NCI-H1105 treated with DMSO at 0.1 percent for 48 hours (cell line): ENCODE measurements at regions not wholly inside any gene's neighbourhood (a gene's known extent, or its start where the extent isn't known, plus 50 kb on each side); places are given as distances from the start of the nearest gene placed in this dataset.
"Not testable (repeated sequence)": the region's sequence is repeated elsewhere in the genome, so short reads cannot be mapped to it uniquely, and the experiment has no call there.

ENCODE experiments used
- DNase-seq: peaks from one replicate; lab custom pipeline; 2025; lab: John Stamatoyannopoulos, UW

DNA sequence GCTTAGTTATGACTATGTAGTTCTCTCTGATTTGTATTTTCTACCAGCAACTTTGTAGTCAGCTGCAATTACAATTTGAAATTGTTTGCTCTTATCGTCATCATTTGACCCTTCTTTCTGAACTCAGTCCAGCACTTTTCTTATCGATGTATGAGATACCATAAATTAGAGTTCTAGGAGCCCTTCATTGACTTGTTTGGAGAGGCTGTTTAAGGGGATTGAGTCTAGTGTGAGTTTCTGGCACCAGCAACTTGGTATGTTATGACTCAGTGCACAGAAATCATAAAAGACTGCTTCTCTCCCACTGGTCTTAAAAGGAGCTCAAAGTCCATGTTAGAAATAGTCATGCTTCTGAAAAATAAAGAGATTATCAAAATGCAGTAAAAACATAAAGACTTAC, 190.3 kb downstream of the TENT5A start:
- DNase-seq = peak; percentile 21

DNA sequence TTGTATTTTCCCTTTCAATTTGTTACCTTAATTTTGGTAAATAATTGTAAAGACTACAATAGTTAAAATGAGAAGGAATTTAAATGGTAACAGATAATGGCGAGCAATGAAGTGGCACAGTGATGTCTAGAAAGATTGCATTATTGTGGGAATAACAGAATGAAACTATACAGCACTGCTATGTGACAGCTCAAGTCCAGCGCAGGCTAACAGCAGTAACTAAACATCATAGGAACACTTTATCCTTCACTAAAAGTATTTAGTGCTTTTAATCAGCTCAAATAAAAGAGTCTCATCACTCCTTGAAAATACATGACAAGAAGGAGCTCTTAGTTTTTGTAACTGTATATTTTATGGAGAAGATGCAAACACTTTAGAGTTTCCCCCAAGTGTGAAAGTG, 190.8 kb downstream of the TENT5A start:
- DNase-seq = no peak

DNA sequence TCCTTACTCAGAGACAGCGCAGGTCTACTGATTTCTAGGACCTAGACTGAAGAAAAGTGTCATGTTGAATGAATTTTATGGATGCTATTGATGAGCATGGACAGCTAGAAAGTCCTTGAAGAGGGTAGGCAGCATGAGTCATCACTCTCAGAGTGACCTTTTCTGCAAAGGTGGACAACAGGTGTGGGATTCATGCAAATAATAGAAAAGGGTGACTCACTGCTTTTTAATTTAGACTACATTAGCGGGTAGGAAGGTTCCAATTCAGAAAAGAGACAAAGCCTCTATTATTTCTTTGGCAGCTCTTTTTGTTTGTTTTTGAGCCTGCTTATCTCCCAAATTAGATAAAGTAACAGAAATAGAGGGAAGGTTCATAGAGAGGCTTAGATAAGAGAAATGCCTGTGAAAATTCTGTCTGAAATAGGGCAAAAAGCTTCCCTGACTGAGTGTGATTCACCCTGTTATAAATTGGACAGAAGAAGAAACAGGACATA, 191.4 kb downstream of the TENT5A start:
- DNase-seq = peak; percentile 21

DNA sequence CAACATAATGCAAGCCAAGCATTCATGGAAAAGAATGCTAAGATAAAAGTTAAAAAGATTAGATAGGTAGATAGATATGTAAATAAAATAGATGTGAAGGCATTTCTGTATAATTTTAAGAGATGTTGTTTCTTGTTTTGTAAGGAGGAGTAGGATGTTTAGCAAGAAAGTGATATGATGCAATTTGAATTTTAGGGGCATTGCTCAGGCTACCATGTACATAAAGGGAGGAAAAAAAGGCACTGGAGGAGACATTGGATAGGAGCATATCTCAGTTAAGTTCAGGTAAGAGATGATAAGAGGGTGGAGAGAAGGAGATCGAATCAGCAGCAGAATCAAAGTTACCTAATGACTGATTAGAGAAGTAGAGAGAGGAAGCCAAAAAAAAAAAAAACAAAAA, 194.7 kb downstream of the TENT5A start:
- DNase-seq = no peak

DNA sequence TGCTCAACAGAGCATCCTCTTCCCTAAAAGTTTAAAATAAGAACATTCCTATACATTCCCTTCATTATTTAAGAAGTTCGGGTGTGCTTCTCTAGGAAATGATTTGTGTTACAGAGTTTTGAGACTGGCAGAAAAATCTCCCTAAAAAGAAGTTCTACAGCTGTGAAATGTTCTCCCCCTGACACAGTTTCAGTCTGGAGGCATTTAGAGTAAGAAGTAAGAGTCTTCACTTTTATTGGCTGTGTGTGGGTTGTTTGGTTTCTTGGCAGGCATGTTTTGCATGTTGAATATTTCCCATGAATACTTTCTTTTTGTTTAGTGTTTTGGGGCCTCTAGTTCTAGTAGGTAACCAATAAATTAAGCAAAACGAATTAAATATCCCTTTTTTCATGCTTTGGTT, 195.9 kb downstream of the TENT5A start:
- DNase-seq = no peak

DNA sequence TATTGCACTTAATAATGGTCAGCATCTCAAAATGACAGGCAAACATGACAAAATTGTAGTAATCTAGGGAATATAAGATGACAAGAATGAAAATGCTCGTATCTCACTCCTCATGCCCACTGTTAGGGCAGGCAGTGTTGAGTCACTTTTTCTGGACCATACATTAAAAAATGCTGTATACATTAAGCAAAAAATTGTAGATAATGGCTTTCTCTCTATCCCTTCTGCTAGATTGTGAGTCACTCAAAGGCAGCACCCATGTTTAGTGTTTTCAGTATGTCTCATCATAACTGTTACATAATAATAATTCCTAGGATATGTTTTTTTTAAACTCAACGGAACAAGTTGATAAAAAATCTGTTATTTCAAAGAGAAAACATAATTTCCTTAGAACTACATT, 199.3 kb downstream of the TENT5A start:
- no peak for DNase-seq

DNA sequence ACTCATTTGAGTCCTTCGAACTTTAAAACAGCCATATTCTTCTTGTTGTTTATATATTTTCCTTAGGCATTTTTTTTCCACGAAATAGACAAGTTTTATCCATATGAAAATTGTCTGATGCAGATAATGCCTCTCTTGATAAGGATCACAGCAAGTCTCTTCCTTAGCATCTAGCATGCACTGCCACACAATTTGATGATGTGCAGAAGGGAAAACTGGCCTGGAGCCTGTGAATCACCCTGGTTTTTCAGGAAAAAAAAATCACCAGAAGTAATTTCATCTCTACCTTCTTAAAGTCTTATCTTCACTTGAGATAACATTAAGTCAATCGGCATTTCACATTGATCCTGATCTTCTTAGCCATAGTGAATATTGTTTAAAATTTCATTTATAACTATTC, 199.8 kb downstream of the TENT5A start:
- no peak for DNase-seq

DNA sequence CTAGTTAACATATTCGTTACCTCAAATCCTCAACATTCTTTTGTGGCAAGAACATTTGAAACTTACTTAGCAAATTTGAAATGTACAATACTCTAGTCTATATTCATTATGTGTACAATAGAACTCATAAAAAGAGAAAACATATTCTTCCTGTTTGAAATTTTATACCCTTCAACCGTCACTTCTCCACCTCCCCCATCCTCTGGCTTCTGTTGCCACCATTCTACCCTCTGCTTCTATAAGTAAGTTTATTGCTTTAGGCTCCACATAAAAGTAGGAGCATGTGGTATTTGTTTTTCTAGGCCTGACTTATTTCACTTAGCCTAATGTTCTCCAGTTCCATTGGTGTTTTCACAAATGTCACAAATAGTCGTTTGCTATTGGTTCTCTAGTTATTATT, 205.3 kb downstream of the TENT5A start:
- DNase-seq = no peak

DNA sequence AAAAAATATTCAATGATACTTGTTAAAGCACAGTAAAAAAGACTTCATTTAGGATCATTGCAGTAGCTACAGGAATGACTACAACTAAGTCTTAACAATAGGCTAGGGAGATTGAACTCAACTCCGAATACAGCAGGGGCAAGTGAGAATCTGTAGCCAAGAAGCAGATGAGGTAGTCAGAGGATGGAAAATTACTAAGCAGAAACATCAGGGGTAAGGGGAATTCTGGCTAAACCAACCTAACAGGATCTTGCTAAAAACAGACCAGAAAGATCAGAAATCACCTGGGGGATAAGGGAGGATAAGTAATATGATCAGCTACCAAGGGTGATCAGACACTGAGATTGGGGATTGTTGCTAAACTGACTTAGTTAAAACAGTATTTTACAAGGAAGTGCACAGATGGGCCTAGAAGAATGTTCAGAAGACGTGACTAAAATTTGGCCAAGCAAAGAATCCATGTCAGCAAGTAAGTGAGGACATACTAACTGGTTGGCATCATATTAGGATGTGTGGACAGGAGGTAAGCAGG, 217.5 kb downstream of the TENT5A start:
- DNase-seq = no peak

DNA sequence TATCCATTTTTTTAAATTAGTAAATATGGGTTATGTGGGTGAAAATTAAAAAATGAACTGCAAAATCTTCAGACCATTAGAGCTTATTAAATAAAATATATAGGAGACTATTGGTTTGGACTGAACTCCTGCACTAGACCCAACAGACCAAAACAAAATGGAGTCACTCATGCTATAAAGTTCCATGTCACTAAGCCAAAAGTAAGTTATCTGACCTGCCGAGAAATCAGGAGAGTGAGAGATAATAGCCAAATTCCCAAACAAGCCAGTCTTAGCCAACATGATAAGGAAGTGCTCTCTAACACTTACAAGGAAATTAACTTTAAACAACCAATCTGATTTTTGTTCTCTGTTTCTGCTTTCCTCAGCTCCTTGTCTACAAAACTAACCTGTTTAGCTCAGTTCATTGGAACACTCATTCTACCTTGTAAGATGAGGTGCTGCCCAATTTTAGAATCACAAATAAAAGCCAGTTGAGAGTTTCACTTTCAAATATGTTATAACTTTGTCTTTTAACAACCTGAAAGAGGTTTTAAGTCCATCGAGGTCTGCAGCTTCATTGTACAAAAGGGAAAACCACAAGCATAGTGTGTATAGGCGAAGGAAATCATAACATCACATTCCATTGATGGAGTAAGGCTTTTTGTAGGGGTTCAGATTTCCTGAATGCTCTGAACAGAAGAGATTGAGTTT, 220.5 kb downstream of the TENT5A start:
- DNase-seq = no peak

DNA sequence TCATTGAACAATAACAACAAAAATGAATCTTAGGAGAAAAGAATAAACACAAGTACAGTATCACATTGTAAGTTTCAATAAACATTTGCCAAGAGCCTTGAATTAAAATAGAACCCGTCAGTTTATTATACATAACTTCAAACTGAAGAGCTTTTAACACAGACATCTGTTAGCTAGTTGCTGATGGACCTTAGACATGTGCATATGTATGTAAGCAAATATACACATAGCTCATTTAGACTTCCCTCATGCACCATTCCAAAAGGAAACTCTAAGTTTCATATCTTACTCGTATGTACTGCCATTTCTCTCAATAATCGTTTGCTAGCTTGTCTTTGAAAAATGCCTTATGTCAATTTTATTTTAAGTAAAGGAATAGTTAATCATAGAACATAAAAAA, 235.0 kb downstream of the TENT5A start:
- DNase-seq = no peak

DNA sequence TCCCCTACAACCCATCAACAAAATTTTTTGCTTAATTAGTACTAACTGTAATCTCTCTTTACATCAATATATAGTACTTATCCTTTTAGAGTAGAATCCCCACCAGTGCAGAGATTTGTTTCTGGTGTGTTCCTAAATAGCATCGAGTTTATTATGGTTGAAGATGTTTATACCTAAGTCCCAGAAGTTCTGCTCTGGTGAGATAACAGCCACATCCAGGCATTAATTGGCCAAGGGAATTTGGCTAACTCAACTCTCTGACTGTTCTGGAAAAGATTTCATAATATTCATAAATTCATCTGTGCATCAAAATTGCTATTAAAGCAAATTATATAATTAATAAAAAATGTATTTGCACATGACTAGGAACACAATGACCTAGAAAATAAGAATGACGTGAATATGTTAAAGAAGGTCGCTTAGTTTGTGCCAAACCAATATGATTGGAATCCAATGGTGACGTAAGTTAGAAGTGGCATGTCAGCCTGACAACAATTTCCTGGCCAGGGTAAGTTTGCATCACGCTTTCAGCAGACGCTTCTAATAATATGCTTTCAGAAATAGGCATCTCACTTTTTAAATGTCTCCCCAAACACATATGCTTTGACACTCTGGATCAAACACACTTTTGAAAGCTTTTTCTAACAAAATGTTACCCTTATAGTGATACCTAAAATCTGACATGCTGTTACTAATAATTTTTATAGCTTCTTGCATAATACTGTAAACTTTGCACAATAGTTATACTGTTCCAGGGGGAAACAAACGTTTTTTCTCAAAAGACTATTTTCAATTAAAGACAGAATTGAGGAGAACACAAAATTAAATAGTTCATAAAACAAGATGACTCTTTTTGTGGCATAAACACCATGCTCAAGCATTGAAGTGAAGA, 236.7 kb downstream of the TENT5A start:
- DNase-seq = no peak

DNA sequence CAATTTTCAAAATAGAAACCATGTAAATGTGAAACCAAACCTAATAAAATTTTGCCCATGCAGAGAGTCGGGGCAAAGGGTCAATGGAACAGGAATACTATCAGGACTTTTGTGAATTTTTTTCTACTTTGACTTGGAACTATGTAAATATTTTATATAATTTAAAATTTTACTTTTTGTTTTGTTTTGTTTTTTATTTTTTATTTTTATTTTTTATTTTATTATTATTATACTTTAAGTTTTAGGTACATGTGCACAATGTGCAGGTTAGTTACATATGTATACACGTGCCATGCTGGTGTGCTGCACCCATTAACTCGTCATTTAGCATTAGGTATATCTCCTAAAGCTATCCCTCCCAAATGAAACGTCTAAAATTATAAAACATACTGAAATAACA, 238.3 kb downstream of the TENT5A start:
- DNase-seq = not testable (repeated sequence)

DNA sequence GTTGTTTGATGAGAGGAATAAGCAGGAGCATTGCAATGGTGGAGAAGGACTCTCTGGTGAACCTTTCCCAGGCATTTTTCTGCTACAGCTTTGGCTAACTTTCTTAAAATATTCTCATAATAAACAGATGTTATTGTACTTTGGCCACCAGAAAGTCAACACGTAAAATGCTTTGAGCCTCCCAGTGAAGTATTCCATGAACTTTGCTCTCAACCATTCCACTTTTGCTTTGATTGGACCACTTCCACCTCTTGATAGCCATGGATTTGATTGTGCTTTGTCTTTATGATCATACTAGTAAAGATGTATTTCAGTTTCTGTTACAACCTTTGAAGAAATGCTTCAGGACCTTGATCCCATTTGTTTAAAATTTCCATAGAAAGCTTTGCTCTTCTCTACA, 241.1 kb downstream of the TENT5A start:
- no peak for DNase-seq

DNA sequence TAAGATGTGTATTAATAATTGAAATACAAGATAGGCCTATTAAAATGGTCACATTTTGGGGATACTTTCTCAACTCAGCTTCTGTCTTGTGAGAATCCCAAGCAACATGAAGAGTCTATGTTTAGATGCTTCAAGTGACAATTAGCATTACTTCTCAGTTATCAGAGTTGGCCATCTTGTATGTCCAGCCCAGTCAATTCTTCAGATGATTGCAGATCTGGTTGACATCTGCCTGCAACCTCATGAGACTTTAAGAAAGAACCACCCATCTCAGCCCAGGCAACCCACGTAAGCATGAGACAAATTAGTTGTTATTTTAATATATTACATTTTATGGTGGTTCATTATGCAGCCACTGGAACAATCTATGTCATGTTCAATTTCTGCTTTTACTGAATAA, 256.5 kb downstream of the TENT5A start:
- DNase-seq = no peak

DNA sequence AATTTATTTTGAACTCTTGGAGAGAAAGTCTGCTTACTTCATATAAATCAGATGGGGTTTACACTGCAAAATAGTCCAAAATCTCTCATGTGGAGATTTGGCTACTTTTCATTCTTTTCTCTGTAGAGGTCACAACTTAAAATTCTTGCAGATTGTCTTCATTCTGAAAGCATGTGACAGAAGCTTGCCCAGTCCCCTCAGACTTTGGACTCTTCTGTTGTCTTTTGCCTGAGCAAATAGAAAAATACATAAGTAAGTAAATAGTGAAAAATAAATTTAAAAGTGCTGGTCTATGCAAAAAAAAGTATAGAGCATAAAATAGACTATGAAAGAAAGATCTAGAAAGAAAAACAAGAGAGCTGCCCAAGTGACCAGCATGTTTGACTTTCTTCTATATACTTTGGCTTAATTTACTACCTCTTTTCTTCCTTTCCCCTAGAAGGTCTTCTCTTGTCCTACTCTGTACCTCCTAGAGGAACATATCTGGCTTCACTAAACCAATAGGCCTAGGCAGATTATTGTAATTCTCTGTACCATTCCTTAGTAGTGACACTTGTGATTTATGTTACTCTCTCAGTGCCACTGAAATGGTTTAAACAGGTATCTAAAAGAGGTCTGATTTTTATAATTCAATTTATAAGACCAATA, 260.9 kb downstream of the TENT5A start:
- DNase-seq = no peak

DNA sequence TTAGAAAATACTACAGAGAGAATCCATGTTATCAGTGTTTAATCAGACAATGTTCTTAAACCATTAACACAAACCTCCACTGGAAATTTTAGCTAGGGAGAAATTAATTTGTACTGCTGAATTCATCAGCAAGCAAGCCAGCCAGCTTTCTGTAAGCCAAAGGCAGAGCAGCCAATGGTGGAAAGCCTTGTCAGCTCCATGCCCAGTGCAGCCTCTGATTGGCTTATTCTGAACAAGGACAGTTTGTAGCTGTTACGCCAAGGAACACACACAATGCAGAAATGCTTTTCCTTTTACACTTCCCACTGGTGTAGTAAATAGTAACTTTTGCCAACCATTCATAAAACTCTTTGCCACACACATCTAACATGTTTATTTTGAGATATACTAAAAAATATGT, 265.0 kb downstream of the TENT5A start:
- DNase-seq = no peak

DNA sequence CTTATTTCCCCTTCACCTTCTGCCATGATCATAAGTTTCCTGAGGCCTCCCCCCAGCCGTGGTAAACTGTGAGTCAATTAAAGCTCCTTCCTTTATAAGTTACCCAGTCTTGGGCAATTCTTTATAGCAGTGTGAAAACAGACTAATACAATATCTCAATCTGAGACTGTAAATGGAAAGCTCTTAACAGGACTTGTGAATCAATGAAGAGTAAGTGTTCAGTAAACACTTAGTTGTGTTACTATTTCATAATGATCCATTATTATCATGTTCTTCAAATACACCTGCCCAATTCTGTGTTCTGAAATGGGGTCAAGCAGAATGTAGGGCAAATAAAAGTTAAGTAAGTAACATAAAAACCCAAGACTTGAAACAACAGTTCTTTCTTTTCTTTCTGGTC, 266.2 kb downstream of the TENT5A start:
- peak; percentile 3 for DNase-seq

DNA sequence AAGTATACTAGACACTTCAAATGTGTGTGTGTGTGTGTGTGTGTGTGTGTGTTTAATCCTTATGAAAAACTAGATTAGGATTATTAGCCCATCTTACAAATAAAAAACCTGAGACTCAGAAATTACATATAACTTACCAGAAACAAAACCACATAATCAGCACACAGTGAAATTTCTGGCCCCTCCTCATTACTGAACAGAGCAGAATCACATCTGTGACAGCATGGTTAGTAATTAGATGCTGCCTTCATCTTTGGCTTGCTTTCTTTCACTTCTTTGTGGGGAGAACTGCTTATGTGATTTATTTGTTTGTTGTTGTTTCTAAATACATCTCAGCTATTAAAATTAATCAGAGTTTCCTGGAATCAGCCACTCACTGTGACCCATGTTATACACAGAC, 267.1 kb downstream of the TENT5A start:
- DNase-seq = no peak

DNA sequence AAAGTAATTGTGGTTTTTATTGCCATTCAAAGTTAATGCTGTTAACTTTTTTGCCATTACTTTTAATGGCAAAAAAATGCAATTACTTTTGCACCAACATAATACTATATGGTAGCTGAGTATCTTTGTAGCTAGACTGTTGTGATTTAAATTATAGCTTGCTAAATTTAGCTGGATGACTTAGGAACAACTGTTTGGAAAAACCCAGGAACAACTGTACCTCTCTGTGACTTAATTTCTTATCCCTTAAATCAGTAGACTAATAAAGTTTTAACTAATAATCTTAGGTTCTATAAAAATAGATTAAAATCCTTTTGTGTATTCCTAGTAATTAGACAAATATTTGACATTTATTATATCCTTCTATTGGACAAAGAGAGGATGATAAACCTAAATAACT, 268.2 kb downstream of the TENT5A start:
- DNase-seq = no peak

DNA sequence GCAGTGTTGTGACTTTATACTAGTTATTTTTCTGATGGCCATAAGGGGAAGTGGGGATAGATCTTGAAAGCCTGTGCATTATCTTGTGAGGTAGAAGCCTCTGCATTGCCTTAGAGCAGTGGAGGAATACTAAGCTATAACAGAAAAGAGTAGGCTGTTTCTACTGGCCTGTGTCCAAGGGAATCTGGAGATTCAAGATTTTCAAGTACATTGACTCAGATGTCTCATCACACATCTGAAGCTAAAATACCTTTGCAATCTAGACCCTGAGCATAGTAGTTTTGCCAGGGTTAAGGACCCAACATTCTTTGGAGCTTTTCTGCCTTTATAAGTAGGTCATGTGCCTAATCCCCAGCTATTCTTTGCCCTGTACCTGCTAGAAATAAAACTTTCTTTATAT, 272.3 kb downstream of the TENT5A start:
- no peak for DNase-seq

DNA sequence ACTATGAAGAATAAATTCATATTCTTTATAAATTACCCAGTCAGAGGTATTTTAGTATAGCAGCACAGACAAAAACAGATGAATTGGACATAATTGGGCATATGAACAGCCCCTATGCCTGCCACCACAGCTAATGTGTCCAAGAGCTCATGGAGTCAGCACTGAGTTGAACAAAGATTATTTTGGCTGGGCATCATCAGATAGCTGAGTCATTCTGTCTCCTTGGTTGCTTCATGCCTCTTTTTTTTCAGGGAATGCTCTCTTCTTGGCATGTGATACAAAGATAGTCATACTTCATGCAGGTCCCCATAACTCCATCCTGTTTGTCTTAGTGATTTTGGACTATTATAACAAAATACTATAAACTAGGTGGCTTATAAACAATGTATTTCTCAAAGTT, 275.6 kb downstream of the TENT5A start:
- DNase-seq = no peak

DNA sequence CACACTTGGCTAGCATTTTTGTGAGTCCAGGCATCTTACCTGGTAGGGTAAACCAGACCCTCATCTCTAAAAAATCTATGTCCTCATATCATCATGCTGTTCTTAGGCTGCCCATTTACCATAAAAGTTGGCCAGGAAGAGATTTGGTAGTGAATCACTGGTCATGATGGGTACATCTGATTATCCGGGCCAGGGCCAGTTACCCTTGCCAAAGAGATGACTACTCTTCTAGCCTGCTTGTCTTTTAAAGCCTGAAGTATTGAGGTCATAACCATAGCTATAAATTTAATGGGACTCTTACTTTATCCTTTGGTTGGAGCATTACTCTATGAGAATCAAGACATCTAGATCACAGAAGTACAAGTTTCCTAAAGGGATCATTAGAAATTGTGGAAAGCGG, 276.8 kb downstream of the TENT5A start:
- no peak for DNase-seq
